ENCODE measurements at regions not wholly inside any gene's neighbourhood (a gene's known extent, or its start where the extent isn't known, plus 50 kb on each side); places are given as distances from the start of the nearest gene placed in this dataset.

- TF ChIP-seq CUX1 (IDR thresholded peaks at IDR 0.05; ENCODE audit: insufficient replicate concordance, low read depth, low read length) (no peak), ZNF24 (IDR thresholded peaks at IDR 0.05) (no peak)
Measured at GRCh38 chr4:42265782-42266602, 113.5 kb upstream of the BEND4 start (continued).

- H3K27ac ChIP-seq (ENCODE audit: control insufficient read depth, insufficient read depth): no peak overlapping the region
- no peaks in the 10 kb centered on the region for H3K79me2 ChIP-seq (ENCODE audit: control insufficient read depth, insufficient read depth, low read length)
- FAIRE-seq (no peak), ATAC-seq (no peak), DNase-seq (ENCODE audit: low read depth, low spot score) (no peak)
- WGBS (ENCODE audit: insufficient coverage, insufficient replicate concordance, low lambda C conversion rate, missing lambda C conversion rate): 65% methylated on average over 3 of the region's 3 CpGs
- no peaks in the 10 kb centered on the region for H3K9me3 ChIP-seq (replicated peaks; ENCODE audit: control insufficient read depth, insufficient read depth, low read length)
- no peak overlapping the region for H3K4me2 ChIP-seq (ENCODE audit: control insufficient read depth, insufficient read depth)
- CTCF ChIA-PET: interaction anchor here (1.0 kb wide), 1 partner anchor 16 kb away, joined by 3 read pairs; no protein-coding TSS in a partner anchor
- H3K9ac ChIP-seq (ENCODE audit: control insufficient read depth, insufficient read depth, low read length): no peak overlapping the region
- no peaks in the 10 kb centered on the region for H3K27me3 ChIP-seq (replicated peaks in 1 of 2; ENCODE audit: control insufficient read depth in 2 of 2, insufficient read depth in 2 of 2, low read length in 1 of 2)
- H3K4me1 ChIP-seq (ENCODE audit: control insufficient read depth, insufficient read depth, low read length): no peaks in the 10 kb centered on the region; the same call in 1 of the 2 replicates
- no peak overlapping the region for H3K4me3 ChIP-seq
- intact Hi-C loops (cut with micrococcal nuclease; ENCODE audit: unreplicated experiment) (no loop called here), in situ Hi-C loops (cut with MboI) (no loop called here)
- SMC1A ChIA-PET (ENCODE audit: uncharacterized antibody, unreplicated experiment): no interaction called here
- RAD21 ChIA-PET (ENCODE audit: unreplicated experiment): no interaction called here
- no TSS peak for BruUV-seq (replicated peaks)
- H4K20me1 ChIP-seq (ENCODE audit: control insufficient read depth, insufficient read depth): no peaks in the 10 kb centered on the region
- H3K36me3 ChIP-seq (ENCODE audit: control insufficient read depth in 2 of 2, insufficient read depth in 2 of 2, low read length in 1 of 2): no peaks in the 10 kb centered on the region
- POLR2A ChIA-PET: no interaction called here
- H2AFZ ChIP-seq (ENCODE audit: control insufficient read depth, low read depth, low read length): no peak overlapping the region
- TF ChIP-seq KDM1A (IDR thresholded peaks at IDR 0.05; ENCODE audit: borderline replicate concordance): no peak
- TF ChIP-seq SIX5 (IDR thresholded peaks at IDR 0.05; ENCODE audit: low read depth, low read length, severe bottlenecking): no peak
- TF ChIP-seq TCF3 (IDR thresholded peaks at IDR 0.05; ENCODE audit: borderline replicate concordance, insufficient read depth, low read depth, low read length): no peak
- TF ChIP-seq CUX1 (IDR thresholded peaks at IDR 0.05; ENCODE audit: insufficient replicate concordance, low read depth, low read length): no peak
- TF ChIP-seq MTA2 (IDR thresholded peaks at IDR 0.05; ENCODE audit: low read depth): no peak
- TF ChIP-seq ATF3 (IDR thresholded peaks at IDR 0.05; ENCODE audit: borderline replicate concordance, extremely low read depth, low read depth, low read length): no peak
- TF ChIP-seq ZZZ3 (IDR thresholded peaks at IDR 0.05; ENCODE audit: control insufficient read depth, insufficient read length, low read depth): no peak
- TF ChIP-seq POLR2A (IDR thresholded peaks at IDR 0.05; ENCODE audit: low read depth, low read length): no peak
Measured at GRCh38 chr4:42267724-42268123, 115.3 kb upstream of the BEND4 start.
